ENCODE measurements at regions not wholly inside any gene's neighbourhood (a gene's known extent, or its start where the extent isn't known, plus 50 kb on each side); places are given as distances from the start of the nearest gene placed in this dataset.
"Not testable (repeated sequence)": the region's sequence is repeated elsewhere in the genome, so short reads cannot be mapped to it uniquely, and the experiment has no call there.

- Histone ChIP-seq H3K4me2 (no peak overlapping the region), H3K4me3 (IDR thresholded peaks at IDR 0.05; ENCODE audit: insufficient read depth, low read depth, low read length) (no peak overlapping the region), H4K20me1 (ENCODE audit: insufficient read depth) (no peaks in the 10 kb centered on the region), H3K36me3 (ENCODE audit: insufficient read depth) (no peaks in the 10 kb centered on the region), H3K4me1 (ENCODE audit: low read depth, poor library complexity, severe bottlenecking) (no peaks in the 10 kb centered on the region), H2AFZ (ENCODE audit: low read depth) (no peak overlapping the region), H3K79me2 (ENCODE audit: insufficient read depth, low read depth) (no peaks in the 10 kb centered on the region), H3K9ac (no peak overlapping the region), H3K27me3 (ENCODE audit: insufficient read depth, low read depth) (no peaks in the 10 kb centered on the region), H3K27ac (no peak overlapping the region)
- TF ChIP-seq CTCF (conservative IDR thresholded peaks at IDR 0.05; ENCODE audit: low read depth, low read length) = no peak
These were observed 727.2 kb downstream of the KHDRBS2 start for GRCh38 chr6:61558796-61559195.

DNA sequence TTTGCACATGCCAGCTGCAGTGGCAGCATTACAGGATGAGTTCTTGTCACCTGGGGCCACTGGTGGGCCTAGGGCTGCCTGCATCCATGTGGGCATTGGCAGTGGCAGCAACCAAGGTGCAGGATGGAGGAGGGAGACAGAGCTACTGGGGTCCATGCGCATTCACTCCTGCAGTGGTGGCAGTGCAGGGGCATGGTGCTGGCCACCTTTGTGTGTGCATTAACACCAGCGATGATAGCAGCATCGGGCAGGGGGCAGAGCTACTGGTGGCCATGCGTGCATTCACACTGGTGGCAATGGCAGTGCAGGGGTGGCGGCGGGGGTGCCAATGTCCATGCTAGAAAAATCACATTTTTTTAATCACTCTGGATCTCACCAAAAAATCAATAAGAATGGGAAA lies 730.0 kb downstream of the KHDRBS2 start:
- Histone ChIP-seq H3K4me1 (ENCODE audit: low read depth, poor library complexity, severe bottlenecking) (no peaks in the 10 kb centered on the region), H3K4me3 (IDR thresholded peaks at IDR 0.05; ENCODE audit: insufficient read depth, low read depth, low read length) (no peak overlapping the region), H3K27ac (no peak overlapping the region), H3K36me3 (ENCODE audit: insufficient read depth) (no peaks in the 10 kb centered on the region), H3K27me3 (ENCODE audit: insufficient read depth, low read depth) (no peaks in the 10 kb centered on the region), H3K4me2 (no peak overlapping the region), H3K9ac (no peak overlapping the region), H4K20me1 (ENCODE audit: insufficient read depth) (no peaks in the 10 kb centered on the region), H3K79me2 (ENCODE audit: insufficient read depth, low read depth) (no peaks in the 10 kb centered on the region), H2AFZ (ENCODE audit: low read depth) (no peak overlapping the region)
- no peak for TF ChIP-seq CTCF (conservative IDR thresholded peaks at IDR 0.05; ENCODE audit: low read depth, low read length)

DNA sequence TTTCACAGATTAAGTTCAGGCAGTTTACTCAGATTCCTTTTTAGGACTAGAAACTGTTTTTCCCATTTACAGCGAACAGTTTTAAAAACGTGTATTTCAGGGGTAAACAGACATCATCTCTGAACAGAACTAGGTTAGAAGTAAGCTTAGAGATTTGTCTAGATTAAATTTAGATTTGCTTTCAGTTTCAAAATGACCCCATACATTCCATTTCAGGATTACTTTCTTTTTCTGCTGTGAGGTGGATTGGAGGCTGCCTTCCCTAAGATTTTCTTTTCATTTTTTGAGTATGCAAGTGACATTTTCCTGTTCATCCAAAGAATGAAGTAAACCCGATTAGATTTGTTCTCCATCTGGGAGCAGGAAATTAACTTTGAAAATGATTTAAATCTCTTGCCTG lies 747.2 kb downstream of the KHDRBS2 start:
- TF ChIP-seq CTCF (conservative IDR thresholded peaks at IDR 0.05; ENCODE audit: low read depth, low read length) = no peak
- Histone ChIP-seq H3K4me1 (ENCODE audit: low read depth, poor library complexity, severe bottlenecking) (peaks cover 19% of the 10 kb centered on the region), H3K79me2 (ENCODE audit: insufficient read depth, low read depth) (no peaks in the 10 kb centered on the region), H3K9ac (peak overlapping the region; percentile 32; the same call in 1 of the 2 replicates), H3K4me2 (peak overlapping the region; percentile 93), H3K36me3 (ENCODE audit: insufficient read depth) (no peaks in the 10 kb centered on the region), H3K4me3 (IDR thresholded peaks at IDR 0.05; ENCODE audit: insufficient read depth, low read depth, low read length) (no peak overlapping the region), H2AFZ (ENCODE audit: low read depth) (peak overlapping the region; percentile 69), H4K20me1 (ENCODE audit: insufficient read depth) (no peaks in the 10 kb centered on the region), H3K27ac (peak overlapping the region; percentile 62), H3K27me3 (ENCODE audit: insufficient read depth, low read depth) (no peaks in the 10 kb centered on the region)

DNA sequence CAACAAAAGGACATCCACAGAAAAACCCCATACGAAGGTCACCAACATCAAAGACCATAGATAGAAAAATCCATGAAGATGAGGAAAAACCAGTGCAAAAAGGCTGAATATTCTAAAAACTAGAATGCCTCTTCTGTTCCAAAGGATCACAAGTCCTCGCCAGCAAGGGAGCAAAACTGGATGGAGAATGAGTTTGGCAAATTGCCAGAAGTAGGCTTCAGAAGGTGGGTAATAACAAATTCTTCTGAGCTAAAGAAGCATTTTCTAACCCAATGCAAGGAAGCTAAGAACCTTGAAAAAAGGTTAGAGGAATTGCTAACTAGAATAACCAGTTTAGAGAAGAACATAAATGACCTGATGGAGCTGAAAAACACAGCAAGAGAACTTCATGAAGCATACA lies 753.3 kb downstream of the KHDRBS2 start:
- not testable (repeated sequence) for H3K4me3 ChIP-seq (IDR thresholded peaks at IDR 0.05; ENCODE audit: insufficient read depth, low read depth, low read length); H3K9ac ChIP-seq; H3K27me3 ChIP-seq (ENCODE audit: insufficient read depth, low read depth)

More for the DNA sequence above, 753.3 kb downstream of the KHDRBS2 start:
- not testable (repeated sequence) for H2AFZ ChIP-seq (ENCODE audit: low read depth); H3K27ac ChIP-seq; H3K79me2 ChIP-seq (ENCODE audit: insufficient read depth, low read depth); H4K20me1 ChIP-seq (ENCODE audit: insufficient read depth); H3K4me1 ChIP-seq (ENCODE audit: low read depth, poor library complexity, severe bottlenecking); H3K4me2 ChIP-seq; H3K36me3 ChIP-seq (ENCODE audit: insufficient read depth)

Measured in KMS-11 (cell line).